Adrenal gland (tissue), 9 donors: ENCODE measurements at regions not wholly inside any gene's neighbourhood (a gene's known extent, or its start where the extent isn't known, plus 50 kb on each side); places are given as distances from the start of the nearest gene placed in this dataset.

ENCODE experiments used
- DNase-seq, 7 donors: peaks; one replicate each; pipeline ENCODE4 v3.0.0-alpha.2; 2019 to 2020
- H3K27ac ChIP-seq, 5 donors: fragments of 200-600 bp; sonication (generic) in 4 of 5; 1 replicate in 3 of 5; 2 replicates in 2 of 5; pipeline versions ENCODE4 v1.5.1 to v1.8.0; 2016 to 2020; ENCODE audit warnings: mild to moderate bottlenecking in 1 of 5
- H3K27me3 ChIP-seq: fragments of 200-600 bp; 2 replicates; pipeline ENCODE4 v1.8.0; 2021
- H3K36me3 ChIP-seq, 2 donors: fragments of 200-600 bp; replicated peaks in 1 of 2; 1 replicate in 1 of 2; 2 replicates in 1 of 2; pipeline versions ENCODE4 v1.5.1 to v1.8.0; 2018 to 2022
- H3K4me1 ChIP-seq, 2 donors: fragments of 200-600 bp; replicated peaks in 1 of 2; 1 replicate in 1 of 2; 2 replicates in 1 of 2; pipeline versions ENCODE4 v1.5.1 to v1.8.0; 2018 to 2021
- H3K4me3 ChIP-seq, 4 donors: fragments of 200-600 bp; sonication (generic) in 3 of 4; one replicate each; pipeline ENCODE4 v1.5.1; 2016 to 2018
- H3K9me3 ChIP-seq, 3 donors: fragments of 200-600 bp; sonication (generic) in 1 of 3; replicated peaks in 1 of 3; 1 replicate in 2 of 3; 2 replicates in 1 of 3; pipeline versions ENCODE4 v1.5.1 to v1.8.0; 2016 to 2021
- POLR2A ChIP-seq, 2 donors: fragments of 450-650 bp; IDR thresholded peaks; one replicate each; pipeline ENCODE4 v1.6.1; 2017; ENCODE audit warnings: antibody characterized with exemption in 2 of 2, mild to moderate bottlenecking in 2 of 2, moderate library complexity in 1 of 2
- WGBS, 4 donors: extraction: QIAGEN DNeasy Blood & Tissue Kit in 2 of 4; methylation state at CpG; one replicate each; pipeline versions ENCODE4 v1.1.5 to v1.1.7; 2013 to 2017; 5-methylcytosine and 5-hydroxymethylcytosine counted together
- intact Hi-C, 2 donors: fragments of 100-400 bp; cut with DNase I; formaldehyde crosslinking; loops; one replicate each; pipeline versions ENCODE4 v1.14.1 to v1.15.0; 2022 to 2023
- TF ChIP-seq, protein P1 (sequence below), 6 experiments: fragments of 450-650 bp in 4 of 6; fragments of 200-600 bp in 2 of 6; sonication (generic) in 1 of 6; IDR thresholded peaks; 1 replicate in 5 of 6; 2 replicates in 1 of 6; pipeline versions ENCODE4 v1.5.1 to v1.8.0; 2016 to 2021; ENCODE audit warnings: antibody characterized with exemption in 6 of 6, mild to moderate bottlenecking in 2 of 6, moderate library complexity in 1 of 6
- donor health status: healthy with polysubstance abuse.
- donor health status: Bipolar disorder and iron deficiency.
- donor health status: DM: yes; HTN: yes; CAD: no.
- donor health status: DM: no; HTN: no; CAD: no.
- donor health status: DM: no; HTN: no; CAD: no.

DNA sequence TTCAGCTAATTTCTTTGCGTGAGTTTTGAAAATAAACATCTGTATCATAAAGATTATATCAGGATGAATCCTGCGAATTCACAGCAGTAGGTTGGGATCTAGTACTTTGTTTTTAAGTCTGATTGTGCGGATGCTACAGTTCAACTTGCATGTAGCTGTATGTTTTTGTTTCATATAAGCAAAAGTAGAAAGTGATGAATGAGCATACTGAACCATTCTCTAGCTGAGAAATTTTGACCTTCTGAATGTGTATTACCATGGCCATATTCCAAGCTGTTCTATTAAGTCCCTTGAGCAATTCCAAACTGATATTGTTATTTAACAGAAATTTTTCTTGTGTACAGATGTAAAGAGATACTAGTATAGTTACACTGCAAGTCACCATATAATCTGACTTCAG, 358.8 kb upstream of the MEOX2 start:
- Histone ChIP-seq H3K9me3 (no peaks in the 10 kb centered on the region), H3K27ac (no peak overlapping the region), H3K4me1 (no peaks in the 10 kb centered on the region), H3K27me3 (no peaks in the 10 kb centered on the region), H3K36me3 (no peaks in the 10 kb centered on the region), H3K4me3 (no peak overlapping the region)
- intact Hi-C loops = no loop called here
- DNase-seq = no peak
- no peak for TF ChIP-seq POLR2A (IDR thresholded peaks at IDR 0.05)
- TF ChIP-seq, protein P1, sequence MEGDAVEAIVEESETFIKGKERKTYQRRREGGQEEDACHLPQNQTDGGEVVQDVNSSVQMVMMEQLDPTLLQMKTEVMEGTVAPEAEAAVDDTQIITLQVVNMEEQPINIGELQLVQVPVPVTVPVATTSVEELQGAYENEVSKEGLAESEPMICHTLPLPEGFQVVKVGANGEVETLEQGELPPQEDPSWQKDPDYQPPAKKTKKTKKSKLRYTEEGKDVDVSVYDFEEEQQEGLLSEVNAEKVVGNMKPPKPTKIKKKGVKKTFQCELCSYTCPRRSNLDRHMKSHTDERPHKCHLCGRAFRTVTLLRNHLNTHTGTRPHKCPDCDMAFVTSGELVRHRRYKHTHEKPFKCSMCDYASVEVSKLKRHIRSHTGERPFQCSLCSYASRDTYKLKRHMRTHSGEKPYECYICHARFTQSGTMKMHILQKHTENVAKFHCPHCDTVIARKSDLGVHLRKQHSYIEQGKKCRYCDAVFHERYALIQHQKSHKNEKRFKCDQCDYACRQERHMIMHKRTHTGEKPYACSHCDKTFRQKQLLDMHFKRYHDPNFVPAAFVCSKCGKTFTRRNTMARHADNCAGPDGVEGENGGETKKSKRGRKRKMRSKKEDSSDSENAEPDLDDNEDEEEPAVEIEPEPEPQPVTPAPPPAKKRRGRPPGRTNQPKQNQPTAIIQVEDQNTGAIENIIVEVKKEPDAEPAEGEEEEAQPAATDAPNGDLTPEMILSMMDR (IDR thresholded peaks at IDR 0.05) = no peak
- 77 to 85% (median 84%) methylated on average over 3 of the region's 3 CpGs for WGBS, 4 donors

DNA sequence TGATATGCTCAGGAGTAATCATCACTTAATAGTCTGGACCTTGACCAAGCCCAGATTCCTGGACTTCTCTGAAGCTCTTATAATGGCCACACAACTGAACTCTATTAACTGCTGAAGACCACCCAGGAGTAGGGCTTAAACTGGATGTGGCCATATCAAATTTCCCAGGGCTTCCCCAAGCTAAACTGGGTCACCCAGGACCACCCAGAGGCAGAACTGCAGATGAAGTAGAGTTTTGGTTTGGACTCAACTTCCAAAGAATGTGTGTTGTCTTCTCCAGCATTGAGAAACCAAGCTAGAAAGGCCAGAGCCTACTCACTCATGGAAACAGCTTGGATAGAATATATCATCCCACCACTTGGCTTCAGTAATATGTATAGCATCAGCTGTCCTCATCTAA, 358.2 kb upstream of the MEOX2 start:
- intact Hi-C loops = no loop called here
- H3K27me3 ChIP-seq = no peaks in the 10 kb centered on the region
- H3K4me1 ChIP-seq = no peaks in the 10 kb centered on the region
- TF ChIP-seq POLR2A (IDR thresholded peaks at IDR 0.05) = no peak
- TF ChIP-seq, protein P1 (IDR thresholded peaks at IDR 0.05) = no peak
- no peak overlapping the region for H3K4me3 ChIP-seq
- no peak for DNase-seq
- H3K36me3 ChIP-seq = no peaks in the 10 kb centered on the region
- no peak overlapping the region for H3K27ac ChIP-seq
- no peaks in the 10 kb centered on the region for H3K9me3 ChIP-seq

DNA sequence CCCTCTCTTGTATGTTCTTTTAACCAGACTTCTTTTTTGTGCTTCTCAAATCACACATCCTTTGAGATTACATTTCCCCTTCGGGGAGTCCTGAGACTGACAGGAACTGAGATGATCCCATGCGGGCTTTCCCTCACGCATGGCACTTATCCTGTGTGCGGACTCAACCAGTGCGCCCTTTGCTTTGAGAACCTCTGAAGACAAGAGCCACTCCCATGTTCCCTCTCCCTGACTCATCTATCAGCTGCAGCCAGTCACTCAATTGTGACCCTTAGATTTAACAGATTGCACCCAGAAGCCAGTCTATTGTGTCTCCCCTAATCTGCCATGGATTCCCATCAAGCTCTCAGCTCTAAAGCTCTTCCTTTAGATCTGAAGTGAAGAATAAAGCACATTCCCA, 353.9 kb upstream of the MEOX2 start:
- 79 to 89% (median 83%) methylated on average over 5 of the region's 5 CpGs for WGBS, 4 donors
- no peak for TF ChIP-seq POLR2A (IDR thresholded peaks at IDR 0.05)
- TF ChIP-seq, protein P1 (IDR thresholded peaks at IDR 0.05) = no peak
- Histone ChIP-seq H3K27me3 (no peaks in the 10 kb centered on the region), H3K27ac (no peak overlapping the region), H3K36me3 (no peaks in the 10 kb centered on the region), H3K4me3 (no peak overlapping the region), H3K9me3 (peaks cover 0 to 4% (median 0%) of the 10 kb centered on the region in 3 donors), H3K4me1 (no peaks in the 10 kb centered on the region)
- intact Hi-C loops = no loop called here
- no peak for DNase-seq

DNA sequence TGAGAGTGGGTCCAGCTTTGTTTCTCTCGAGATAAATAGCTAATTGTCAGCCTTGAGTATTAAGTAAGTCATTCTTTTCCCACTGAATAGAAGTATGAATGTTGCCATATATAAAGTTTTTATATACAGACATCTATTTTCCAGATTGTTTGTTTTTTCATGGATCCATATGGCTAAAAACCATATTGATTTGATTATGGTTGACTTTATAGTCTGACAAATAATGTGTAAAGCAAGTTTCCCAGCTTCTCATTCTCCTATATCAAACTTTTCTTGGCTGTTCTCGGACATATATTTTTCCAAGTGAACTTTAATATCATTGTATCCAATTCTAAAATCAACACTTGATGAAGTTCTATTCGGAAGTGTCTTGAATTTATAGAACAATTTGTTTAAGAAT, 352.4 kb upstream of the MEOX2 start:
- H3K4me1 ChIP-seq = no peaks in the 10 kb centered on the region
- H3K27ac ChIP-seq = no peak overlapping the region
- 64 to 79% (median 72%) methylated on average over 3 of the region's 3 CpGs for WGBS, 4 donors
- H3K27me3 ChIP-seq = no peaks in the 10 kb centered on the region
- intact Hi-C loops = no loop called here
- H3K4me3 ChIP-seq = no peak overlapping the region
- TF ChIP-seq, protein P1 (IDR thresholded peaks at IDR 0.05) = no peak
- TF ChIP-seq POLR2A (IDR thresholded peaks at IDR 0.05) = no peak
- no peak for DNase-seq
- H3K36me3 ChIP-seq = no peaks in the 10 kb centered on the region
- H3K9me3 ChIP-seq = peaks cover 0 to 4% (median 0%) of the 10 kb centered on the region in 3 donors
